VCaP (cell line): ENCODE measurements at regions not wholly inside any gene's neighbourhood (a gene's known extent, or its start where the extent isn't known, plus 50 kb on each side); places are given as distances from the start of the nearest gene placed in this dataset.

Source experiments
- H3K27ac ChIP-seq: fragments of 450-650 bp; 2 replicates; pipeline ENCODE4 v1.5.1; 2017
- TF ChIP-seq, protein P1 (sequence below): fragments of 450-650 bp; conservative IDR thresholded peaks from 2 replicates; pipeline ENCODE4 v1.5.1; 2017; ENCODE audit warnings: mild to moderate bottlenecking, moderate library complexity

DNA sequence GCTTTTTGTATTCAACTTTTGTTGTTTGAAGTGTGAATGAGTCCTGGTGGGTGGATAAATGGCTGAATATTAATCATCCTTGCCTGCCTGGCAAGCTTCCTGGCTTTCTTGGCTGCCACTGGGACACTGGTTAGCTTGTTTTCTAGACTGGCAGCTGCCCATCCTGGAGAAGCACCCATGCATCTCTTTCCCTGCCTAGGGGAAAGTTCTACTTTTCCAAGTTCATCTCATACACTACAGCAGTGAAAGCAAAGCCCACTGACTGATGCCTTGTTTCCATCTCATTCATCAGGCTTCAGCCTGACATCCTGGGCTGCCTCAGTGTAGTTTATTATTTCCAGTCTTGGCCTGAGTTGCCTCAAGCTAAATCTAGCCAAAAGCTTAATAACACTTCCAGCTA, 244.8 kb downstream of the PCDH20 start:
- TF ChIP-seq, protein P1, sequence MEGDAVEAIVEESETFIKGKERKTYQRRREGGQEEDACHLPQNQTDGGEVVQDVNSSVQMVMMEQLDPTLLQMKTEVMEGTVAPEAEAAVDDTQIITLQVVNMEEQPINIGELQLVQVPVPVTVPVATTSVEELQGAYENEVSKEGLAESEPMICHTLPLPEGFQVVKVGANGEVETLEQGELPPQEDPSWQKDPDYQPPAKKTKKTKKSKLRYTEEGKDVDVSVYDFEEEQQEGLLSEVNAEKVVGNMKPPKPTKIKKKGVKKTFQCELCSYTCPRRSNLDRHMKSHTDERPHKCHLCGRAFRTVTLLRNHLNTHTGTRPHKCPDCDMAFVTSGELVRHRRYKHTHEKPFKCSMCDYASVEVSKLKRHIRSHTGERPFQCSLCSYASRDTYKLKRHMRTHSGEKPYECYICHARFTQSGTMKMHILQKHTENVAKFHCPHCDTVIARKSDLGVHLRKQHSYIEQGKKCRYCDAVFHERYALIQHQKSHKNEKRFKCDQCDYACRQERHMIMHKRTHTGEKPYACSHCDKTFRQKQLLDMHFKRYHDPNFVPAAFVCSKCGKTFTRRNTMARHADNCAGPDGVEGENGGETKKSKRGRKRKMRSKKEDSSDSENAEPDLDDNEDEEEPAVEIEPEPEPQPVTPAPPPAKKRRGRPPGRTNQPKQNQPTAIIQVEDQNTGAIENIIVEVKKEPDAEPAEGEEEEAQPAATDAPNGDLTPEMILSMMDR, result no peak
- H3K27ac ChIP-seq, result no peak overlapping the region

DNA sequence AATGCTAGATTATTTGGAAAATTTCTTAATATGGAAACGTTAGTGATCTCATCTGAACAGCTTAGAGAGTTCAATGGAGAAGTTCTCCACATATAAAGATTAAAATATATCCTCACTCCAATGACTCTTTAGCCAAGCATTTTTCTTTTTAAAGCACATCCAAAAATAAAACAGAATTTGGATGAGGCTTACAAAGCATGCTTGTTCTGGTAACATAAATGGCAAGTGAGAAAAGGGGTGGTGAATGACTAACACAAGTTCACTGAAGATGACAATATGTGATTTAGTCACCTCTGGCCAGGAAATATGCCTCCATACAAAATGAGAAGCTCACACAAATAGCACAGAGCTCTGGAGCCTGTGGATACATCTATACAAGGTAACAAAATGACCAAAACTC, 253.0 kb downstream of the PCDH20 start:
- no peak overlapping the region for H3K27ac ChIP-seq
- TF ChIP-seq, protein P1, result no peak

DNA sequence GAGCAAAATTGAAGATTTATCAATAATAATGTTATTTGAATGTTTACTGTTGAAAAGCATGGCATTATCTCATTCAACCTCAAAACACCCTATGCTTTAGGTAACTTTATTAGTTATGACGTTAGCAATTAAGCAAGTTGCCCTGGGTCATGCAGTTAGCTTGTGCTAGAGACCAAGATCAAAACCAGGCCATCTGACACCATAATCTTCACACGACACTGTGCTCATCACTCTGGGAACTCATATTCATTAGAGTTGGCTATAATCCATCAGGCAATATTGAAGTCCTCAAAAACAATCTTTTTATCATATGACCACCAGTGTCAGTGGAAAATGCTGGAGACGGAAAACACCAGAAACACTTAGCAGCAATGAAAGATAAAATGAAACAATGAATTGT, 253.5 kb downstream of the PCDH20 start:
- no peak overlapping the region for H3K27ac ChIP-seq
- TF ChIP-seq, protein P1, result no peak

DNA sequence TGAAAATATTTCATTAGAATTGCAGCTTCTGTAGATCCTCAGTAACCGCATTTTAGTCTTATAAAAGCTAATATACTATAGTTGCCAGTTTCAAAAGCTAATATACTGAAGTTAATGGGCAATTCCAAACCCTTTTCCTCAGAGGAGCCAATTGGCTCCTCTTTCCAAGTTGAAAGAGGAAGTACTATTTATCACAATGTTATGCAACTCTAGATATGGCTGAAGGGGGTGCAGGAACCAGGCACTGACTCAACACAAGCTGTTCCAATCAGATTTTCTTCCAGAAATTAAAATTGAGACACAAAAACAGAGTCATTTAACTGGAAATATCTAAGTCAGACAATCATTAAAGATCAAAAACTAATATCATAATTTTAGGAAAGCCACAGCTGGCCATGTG, 258.9 kb downstream of the PCDH20 start:
- no peak overlapping the region for H3K27ac ChIP-seq

DNA sequence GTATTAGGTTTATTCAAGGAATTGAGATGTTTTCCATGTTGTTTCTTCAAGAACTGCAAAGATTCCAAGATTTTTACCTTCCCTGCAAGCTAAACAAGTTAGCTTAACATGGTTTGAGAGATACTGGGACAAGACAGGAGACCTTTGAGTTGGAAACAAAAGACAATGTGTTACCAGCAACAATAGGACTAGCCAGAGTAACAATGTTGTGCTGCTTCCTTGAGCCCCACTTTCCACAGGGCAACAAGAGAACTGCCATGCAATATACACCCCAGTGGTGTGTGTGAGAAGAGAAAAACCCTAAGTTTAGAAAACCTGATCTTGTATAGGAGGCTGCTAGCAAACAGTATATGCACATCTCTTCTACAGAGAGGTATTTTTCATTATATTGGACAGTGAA, 264.6 kb downstream of the PCDH20 start:
- H3K27ac ChIP-seq, result no peak overlapping the region
- TF ChIP-seq, protein P1, result no peak

More for the DNA sequence above, 258.9 kb downstream of the PCDH20 start:
- TF ChIP-seq, protein P1, result no peak

DNA sequence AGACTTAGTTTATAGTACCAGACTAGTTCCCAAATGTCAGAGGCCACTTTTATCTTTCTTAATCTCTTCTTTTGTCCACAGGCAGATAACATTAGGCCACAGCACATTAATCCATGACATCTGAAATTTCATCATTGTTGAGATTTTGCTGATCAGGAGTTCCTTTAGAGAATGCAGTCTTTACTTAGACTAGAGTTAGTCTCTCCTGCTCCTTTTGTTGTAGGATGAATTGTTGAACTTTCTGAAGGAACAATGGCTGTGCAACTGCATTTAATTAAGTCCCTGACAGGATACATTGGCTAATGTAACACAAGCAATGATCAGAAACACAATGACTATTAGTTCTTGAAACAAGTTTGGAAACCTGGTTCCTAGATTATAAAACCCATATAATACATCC, 266.3 kb downstream of the PCDH20 start:
- TF ChIP-seq, protein P1, result no peak
- H3K27ac ChIP-seq, result no peak overlapping the region

DNA sequence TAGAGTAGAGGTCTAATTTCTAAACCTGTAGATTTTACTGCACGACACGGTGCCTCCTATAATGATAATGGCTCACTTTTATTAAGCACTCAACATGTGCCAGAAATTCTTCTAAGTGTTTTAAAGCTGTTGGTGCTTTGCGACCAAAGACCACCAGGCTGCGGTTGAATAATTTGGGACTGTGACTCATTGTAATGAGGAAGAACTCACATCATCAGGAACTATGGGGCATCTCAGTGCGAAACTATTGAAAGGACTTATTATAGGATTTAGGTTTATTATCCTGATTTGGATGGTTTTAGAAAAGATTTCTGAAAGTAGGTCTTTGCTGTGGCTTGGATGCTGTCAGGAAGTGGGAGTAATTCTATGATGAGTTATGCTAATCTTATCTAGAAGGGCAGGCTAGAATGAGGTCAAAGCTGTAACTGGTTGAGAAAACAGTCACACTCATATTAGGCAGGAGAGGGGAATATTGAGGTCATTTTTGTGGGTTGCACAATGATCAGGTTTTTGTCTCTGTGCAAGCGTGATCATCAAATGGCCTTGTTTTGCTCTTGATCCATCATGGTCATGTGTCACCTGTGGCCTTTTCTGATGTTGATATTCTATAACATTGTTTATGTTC, 266.8 kb downstream of the PCDH20 start:
- TF ChIP-seq, protein P1, result no peak
- H3K27ac ChIP-seq, result no peak overlapping the region

DNA sequence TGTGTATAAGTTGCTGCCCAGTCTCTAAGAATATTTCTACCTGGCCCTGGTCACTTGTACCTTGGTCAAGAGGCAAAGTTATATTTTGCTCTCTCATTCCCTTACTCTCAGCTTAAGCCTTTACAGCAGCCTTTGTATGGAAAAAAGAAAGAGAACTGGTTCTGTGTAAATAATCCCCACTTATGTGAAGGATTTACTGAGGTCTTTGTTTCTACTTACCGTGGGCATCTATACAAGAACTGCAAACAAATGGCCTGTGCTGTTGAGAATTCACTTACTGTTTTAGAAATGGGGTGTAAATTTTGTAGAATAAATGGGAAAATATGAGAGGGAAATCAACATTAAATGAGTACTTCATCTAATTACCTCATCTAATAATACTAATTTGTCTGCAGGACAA, 267.4 kb downstream of the PCDH20 start:
- TF ChIP-seq, protein P1, result no peak

More for the DNA sequence above, 267.4 kb downstream of the PCDH20 start:
- no peak overlapping the region for H3K27ac ChIP-seq
